ENCODE measurements at regions not wholly inside any gene's neighbourhood (a gene's known extent, or its start where the extent isn't known, plus 50 kb on each side); places are given as distances from the start of the nearest gene placed in this dataset.
"Not testable (repeated sequence)": the region's sequence is repeated elsewhere in the genome, so short reads cannot be mapped to it uniquely, and the experiment has no call there.

- Histone ChIP-seq H3K27me3 (ENCODE audit: control insufficient read depth in 3 of 3, insufficient read depth in 3 of 3, low read length in 2 of 3) (peaks cover 0 to 4% (median 0%) of the 10 kb centered on the region in 3 donors), H3K4me1 (ENCODE audit: control insufficient read depth in 5 of 5, insufficient read depth in 5 of 5, low read length in 5 of 5) (peaks cover 0 to 10% (median 0%) of the 10 kb centered on the region in 5 donors), H3K27ac (ENCODE audit: low read depth in 1 of 2, low read length in 1 of 2) (no peak overlapping the region), H3K9me3 (ENCODE audit: control insufficient read depth in 4 of 4, insufficient read depth in 3 of 4, low read length in 3 of 4) (peaks cover 0 to 5% (median 0%) of the 10 kb centered on the region in 4 donors), H3K36me3 (ENCODE audit: control insufficient read depth in 4 of 4, insufficient read depth in 4 of 4, low read length in 4 of 4) (no peaks in the 10 kb centered on the region), H3K4me3 (no peak overlapping the region), H3K9ac (ENCODE audit: insufficient read depth in 1 of 2, low read length in 2 of 2) (no peak overlapping the region)
- WGBS, 2 donors: 15 to 17% methylated on average over 26 of the region's 26 CpGs
- TF ChIP-seq CTCF (IDR thresholded peaks at IDR 0.05; ENCODE audit: control extremely low read depth, extremely low read depth): no peak
- ATAC-seq (ENCODE audit: insufficient read depth, low FRiP score): no peak
- peak; percentile 65 to 74 (median 73) for DNase-seq
Measured at GRCh38 chr3:72655131-72655551, 193.1 kb downstream of the SHQ1 start.

- H3K9ac ChIP-seq (ENCODE audit: insufficient read depth in 1 of 2, low read length in 2 of 2): no peak overlapping the region
- TF ChIP-seq CTCF (IDR thresholded peaks at IDR 0.05; ENCODE audit: control extremely low read depth, extremely low read depth): no peak
- H3K27me3 ChIP-seq (ENCODE audit: control insufficient read depth in 3 of 3, insufficient read depth in 3 of 3, low read length in 2 of 3): peaks cover 0 to 4% (median 0%) of the 10 kb centered on the region in 3 donors
- H3K27ac ChIP-seq (ENCODE audit: low read depth in 1 of 2, low read length in 1 of 2): no peak overlapping the region
- no peak for DNase-seq
- no peak for ATAC-seq (ENCODE audit: insufficient read depth, low FRiP score)
- H3K9me3 ChIP-seq (ENCODE audit: control insufficient read depth in 4 of 4, insufficient read depth in 3 of 4, low read length in 3 of 4): peaks cover 0 to 5% (median 0%) of the 10 kb centered on the region in 4 donors
- no peak overlapping the region for H3K4me3 ChIP-seq
- peaks cover 0 to 10% (median 0%) of the 10 kb centered on the region in 5 donors for H3K4me1 ChIP-seq (ENCODE audit: control insufficient read depth in 5 of 5, insufficient read depth in 5 of 5, low read length in 5 of 5)
- 75 to 78% methylated on average over 4 of the region's 4 CpGs for WGBS, 2 donors
- H3K36me3 ChIP-seq (ENCODE audit: control insufficient read depth in 4 of 4, insufficient read depth in 4 of 4, low read length in 4 of 4): no peaks in the 10 kb centered on the region
Measured at GRCh38 chr3:72652395-72652794, 195.8 kb downstream of the SHQ1 start.

- DNase-seq: no peak
- Histone ChIP-seq H3K36me3 (ENCODE audit: control insufficient read depth in 4 of 4, insufficient read depth in 4 of 4, low read length in 4 of 4) (no peaks in the 10 kb centered on the region), H3K9me3 (ENCODE audit: control insufficient read depth in 4 of 4, insufficient read depth in 3 of 4, low read length in 3 of 4) (peaks cover 0 to 5% (median 0%) of the 10 kb centered on the region in 4 donors), H3K27ac (ENCODE audit: low read depth in 1 of 2, low read length in 1 of 2) (no peak overlapping the region), H3K4me1 (ENCODE audit: control insufficient read depth in 5 of 5, insufficient read depth in 5 of 5, low read length in 5 of 5) (peaks cover 0 to 10% (median 0%) of the 10 kb centered on the region in 5 donors), H3K9ac (ENCODE audit: insufficient read depth in 1 of 2, low read length in 2 of 2) (no peak overlapping the region), H3K27me3 (ENCODE audit: control insufficient read depth in 3 of 3, insufficient read depth in 3 of 3, low read length in 2 of 3) (peaks cover 0 to 4% (median 0%) of the 10 kb centered on the region in 3 donors), H3K4me3 (no peak overlapping the region)
- TF ChIP-seq CTCF (IDR thresholded peaks at IDR 0.05; ENCODE audit: control extremely low read depth, extremely low read depth): no peak
- no peak for ATAC-seq (ENCODE audit: insufficient read depth, low FRiP score)
- WGBS, 2 donors: 97 to 100% methylated on average over 2 of the region's 2 CpGs
Measured at GRCh38 chr3:72651498-72651897, 196.7 kb downstream of the SHQ1 start.

GRCh38 chr3:72646263-72646662, 202.0 kb downstream of the SHQ1 start:
- Histone ChIP-seq H3K27me3 (ENCODE audit: control insufficient read depth in 3 of 3, insufficient read depth in 3 of 3, low read length in 2 of 3) (no peaks in the 10 kb centered on the region), H3K27ac (ENCODE audit: low read depth in 1 of 2, low read length in 1 of 2) (no peak overlapping the region), H3K4me1 (ENCODE audit: control insufficient read depth in 5 of 5, insufficient read depth in 5 of 5, low read length in 5 of 5) (no peaks in the 10 kb centered on the region), H3K9ac (ENCODE audit: insufficient read depth in 1 of 2, low read length in 2 of 2) (no peak overlapping the region), H3K4me3 (no peak overlapping the region), H3K36me3 (ENCODE audit: control insufficient read depth in 4 of 4, insufficient read depth in 4 of 4, low read length in 4 of 4) (no peaks in the 10 kb centered on the region), H3K9me3 (ENCODE audit: control insufficient read depth in 4 of 4, insufficient read depth in 3 of 4, low read length in 3 of 4) (peaks cover 0 to under 1% (median 0%) of the 10 kb centered on the region in 4 donors)
- no peak for ATAC-seq (ENCODE audit: insufficient read depth, low FRiP score)
- DNase-seq: no peak
- TF ChIP-seq CTCF (IDR thresholded peaks at IDR 0.05; ENCODE audit: control extremely low read depth, extremely low read depth): no peak
- WGBS, 2 donors: 49 to 88% methylated on average over 2 of the region's 2 CpGs

- not testable (repeated sequence) for H3K4me3 ChIP-seq; H3K36me3 ChIP-seq (ENCODE audit: control insufficient read depth in 4 of 4, insufficient read depth in 4 of 4, low read length in 4 of 4); H3K4me1 ChIP-seq (ENCODE audit: control insufficient read depth in 5 of 5, insufficient read depth in 5 of 5, low read length in 5 of 5); H3K9ac ChIP-seq (ENCODE audit: insufficient read depth in 1 of 2, low read length in 2 of 2); DNase-seq; H3K27ac ChIP-seq (ENCODE audit: low read depth in 1 of 2, low read length in 1 of 2); H3K9me3 ChIP-seq (ENCODE audit: control insufficient read depth in 4 of 4, insufficient read depth in 3 of 4, low read length in 3 of 4); H3K27me3 ChIP-seq (ENCODE audit: control insufficient read depth in 3 of 3, insufficient read depth in 3 of 3, low read length in 2 of 3); ATAC-seq (ENCODE audit: insufficient read depth, low FRiP score)
- 95 to 97% methylated on average over 8 of the region's 8 CpGs for WGBS, 2 donors
Measured at GRCh38 chr3:72643635-72644034, 204.6 kb downstream of the SHQ1 start.
